ENCODE measurements at regions not wholly inside any gene's neighbourhood (a gene's known extent, or its start where the extent isn't known, plus 50 kb on each side); places are given as distances from the start of the nearest gene placed in this dataset.
"Not testable (repeated sequence)": the region's sequence is repeated elsewhere in the genome, so short reads cannot be mapped to it uniquely, and the experiment has no call there.

- H3K4me3 ChIP-seq (ENCODE audit: low read depth, low read length), result no peak overlapping the region
- no peak for DNase-seq (ENCODE audit: low read depth)
- no peak for TF ChIP-seq MYC (IDR thresholded peaks at IDR 0.05; ENCODE audit: low read depth, low read length)
- TF ChIP-seq, protein P1, sequence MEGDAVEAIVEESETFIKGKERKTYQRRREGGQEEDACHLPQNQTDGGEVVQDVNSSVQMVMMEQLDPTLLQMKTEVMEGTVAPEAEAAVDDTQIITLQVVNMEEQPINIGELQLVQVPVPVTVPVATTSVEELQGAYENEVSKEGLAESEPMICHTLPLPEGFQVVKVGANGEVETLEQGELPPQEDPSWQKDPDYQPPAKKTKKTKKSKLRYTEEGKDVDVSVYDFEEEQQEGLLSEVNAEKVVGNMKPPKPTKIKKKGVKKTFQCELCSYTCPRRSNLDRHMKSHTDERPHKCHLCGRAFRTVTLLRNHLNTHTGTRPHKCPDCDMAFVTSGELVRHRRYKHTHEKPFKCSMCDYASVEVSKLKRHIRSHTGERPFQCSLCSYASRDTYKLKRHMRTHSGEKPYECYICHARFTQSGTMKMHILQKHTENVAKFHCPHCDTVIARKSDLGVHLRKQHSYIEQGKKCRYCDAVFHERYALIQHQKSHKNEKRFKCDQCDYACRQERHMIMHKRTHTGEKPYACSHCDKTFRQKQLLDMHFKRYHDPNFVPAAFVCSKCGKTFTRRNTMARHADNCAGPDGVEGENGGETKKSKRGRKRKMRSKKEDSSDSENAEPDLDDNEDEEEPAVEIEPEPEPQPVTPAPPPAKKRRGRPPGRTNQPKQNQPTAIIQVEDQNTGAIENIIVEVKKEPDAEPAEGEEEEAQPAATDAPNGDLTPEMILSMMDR (IDR thresholded peaks at IDR 0.05; ENCODE audit: low read depth, low read length), result no peak
- TF ChIP-seq POLR2A (IDR thresholded peaks at IDR 0.05; ENCODE audit: extremely low read depth, insufficient read length), result no peak
- TF ChIP-seq, protein P2, sequence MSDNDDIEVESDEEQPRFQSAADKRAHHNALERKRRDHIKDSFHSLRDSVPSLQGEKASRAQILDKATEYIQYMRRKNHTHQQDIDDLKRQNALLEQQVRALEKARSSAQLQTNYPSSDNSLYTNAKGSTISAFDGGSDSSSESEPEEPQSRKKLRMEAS (IDR thresholded peaks at IDR 0.05; ENCODE audit: low read depth, low read length), result no peak
Measured at GRCh38 chr2:10196948-10197696, 74.6 kb downstream of the RRM2 start.

GRCh38 chr2:10197697-10198076 lies 75.1 kb downstream of the RRM2 start:
- H3K4me3 ChIP-seq (ENCODE audit: low read depth, low read length), result no peak overlapping the region
- TF ChIP-seq, protein P1 (IDR thresholded peaks at IDR 0.05; ENCODE audit: low read depth, low read length), result no peak
- TF ChIP-seq MYC (IDR thresholded peaks at IDR 0.05; ENCODE audit: low read depth, low read length) (no peak), POLR2A (IDR thresholded peaks at IDR 0.05; ENCODE audit: extremely low read depth, insufficient read length) (no peak)
- TF ChIP-seq, protein P2 (IDR thresholded peaks at IDR 0.05; ENCODE audit: low read depth, low read length), result no peak
- DNase-seq (ENCODE audit: low read depth), result no peak

GRCh38 chr2:10198482-10198881 lies 75.9 kb downstream of the RRM2 start:
- DNase-seq (ENCODE audit: low read depth); H3K4me3 ChIP-seq (ENCODE audit: low read depth, low read length): not testable (repeated sequence)

DNA sequence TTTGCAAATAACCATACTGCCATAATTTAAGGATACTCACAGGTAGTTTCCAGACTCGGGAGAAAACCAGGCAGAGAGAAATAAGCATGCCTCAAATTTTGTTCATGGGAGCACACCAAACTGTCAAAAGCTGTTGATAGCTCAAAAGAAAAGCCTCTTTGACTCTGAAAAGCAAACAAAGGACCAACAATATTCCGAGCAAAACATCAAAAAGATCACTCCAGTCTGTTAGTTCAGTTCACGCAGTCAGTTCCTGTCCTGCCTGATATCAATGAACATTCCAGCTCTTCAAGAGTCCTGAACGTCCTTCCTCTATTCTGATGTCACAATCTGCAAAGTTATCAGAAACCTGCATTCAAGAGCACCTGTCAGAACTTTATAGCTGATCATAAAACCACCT lies 78.7 kb downstream of the RRM2 start:
- TF ChIP-seq POLR2A (IDR thresholded peaks at IDR 0.05; ENCODE audit: extremely low read depth, insufficient read length) (no peak), MYC (IDR thresholded peaks at IDR 0.05; ENCODE audit: low read depth, low read length) (no peak)
- TF ChIP-seq, protein P2 (IDR thresholded peaks at IDR 0.05; ENCODE audit: low read depth, low read length), result no peak
- TF ChIP-seq, protein P1 (IDR thresholded peaks at IDR 0.05; ENCODE audit: low read depth, low read length), result no peak
- H3K4me3 ChIP-seq (ENCODE audit: low read depth, low read length), result no peak overlapping the region
- DNase-seq (ENCODE audit: low read depth), result no peak

GRCh38 chr2:10202131-10202665 lies 79.7 kb downstream of the RRM2 start:
- TF ChIP-seq MYC (IDR thresholded peaks at IDR 0.05; ENCODE audit: low read depth, low read length), result no peak
- TF ChIP-seq, protein P2 (IDR thresholded peaks at IDR 0.05; ENCODE audit: low read depth, low read length), result no peak
- TF ChIP-seq, protein P1 (IDR thresholded peaks at IDR 0.05; ENCODE audit: low read depth, low read length), result no peak
- no peak for TF ChIP-seq POLR2A (IDR thresholded peaks at IDR 0.05; ENCODE audit: extremely low read depth, insufficient read length)
- no peak for DNase-seq (ENCODE audit: low read depth)
- no peak overlapping the region for H3K4me3 ChIP-seq (ENCODE audit: low read depth, low read length)

DNA sequence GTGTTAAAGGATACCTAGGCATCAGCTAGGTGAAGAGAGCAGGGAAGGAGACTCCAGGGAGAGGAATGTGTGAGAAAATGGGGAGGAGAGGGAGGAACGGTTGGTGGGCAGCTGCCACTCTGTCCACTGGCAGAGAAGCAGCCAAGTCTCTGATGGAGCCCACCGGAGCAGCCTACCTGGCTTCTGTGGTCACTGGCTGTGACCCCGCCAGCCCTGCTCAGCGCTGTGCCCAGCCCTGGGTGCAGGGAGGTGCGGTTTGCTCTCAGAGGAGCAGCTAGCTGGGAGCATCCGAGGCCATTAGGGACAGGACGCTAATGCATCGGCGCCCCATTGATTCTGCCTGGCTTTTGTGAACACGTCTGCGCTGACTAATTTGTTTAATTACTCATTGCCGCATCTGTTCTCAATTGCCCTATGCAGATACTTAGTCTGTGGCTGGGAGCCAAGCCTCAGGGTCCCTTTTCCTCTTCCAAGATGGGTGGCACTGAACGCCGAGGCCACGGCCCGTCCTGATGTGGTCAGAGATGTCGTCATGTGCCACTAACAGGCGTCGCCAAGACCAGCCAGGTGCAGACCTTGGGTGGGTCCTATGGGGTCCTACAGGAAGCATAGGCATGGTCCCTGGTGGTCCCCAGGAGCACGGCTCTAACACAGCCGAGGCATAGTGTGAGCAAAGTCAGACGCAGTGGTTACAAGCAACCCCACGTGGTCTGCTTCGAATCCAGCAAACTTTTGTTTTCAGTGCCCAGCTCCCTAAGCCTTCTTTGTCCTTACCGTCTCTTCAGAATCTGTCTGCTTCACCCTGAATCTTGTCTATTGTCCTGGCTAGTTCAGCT lies 82.0 kb downstream of the RRM2 start:
- TF ChIP-seq, protein P1 (IDR thresholded peaks at IDR 0.05; ENCODE audit: low read depth, low read length), result no peak
- TF ChIP-seq MYC (IDR thresholded peaks at IDR 0.05; ENCODE audit: low read depth, low read length) (no peak), POLR2A (IDR thresholded peaks at IDR 0.05; ENCODE audit: extremely low read depth, insufficient read length) (no peak)
- TF ChIP-seq, protein P2 (IDR thresholded peaks at IDR 0.05; ENCODE audit: low read depth, low read length), result no peak
- no peak for DNase-seq (ENCODE audit: low read depth)

More for the DNA sequence above, 82.0 kb downstream of the RRM2 start:
- H3K4me3 ChIP-seq (ENCODE audit: low read depth, low read length), result no peak overlapping the region
